HG03342 (cell line): ENCODE measurements at regions not wholly inside any gene's neighbourhood (a gene's known extent, or its start where the extent isn't known, plus 50 kb on each side); places are given as distances from the start of the nearest gene placed in this dataset.
"Not testable (repeated sequence)": the region's sequence is repeated elsewhere in the genome, so short reads cannot be mapped to it uniquely, and the experiment has no call there.

Experiments used
- ATAC-seq: cut with Tn5 transposase; IDR thresholded peaks from one replicate; pipeline ENCODE4 v1.9.1; 2021; ENCODE audit warnings: mild to moderate bottlenecking, moderate library complexity; ENCODE audit not compliant: unreplicated experiment

DNA sequence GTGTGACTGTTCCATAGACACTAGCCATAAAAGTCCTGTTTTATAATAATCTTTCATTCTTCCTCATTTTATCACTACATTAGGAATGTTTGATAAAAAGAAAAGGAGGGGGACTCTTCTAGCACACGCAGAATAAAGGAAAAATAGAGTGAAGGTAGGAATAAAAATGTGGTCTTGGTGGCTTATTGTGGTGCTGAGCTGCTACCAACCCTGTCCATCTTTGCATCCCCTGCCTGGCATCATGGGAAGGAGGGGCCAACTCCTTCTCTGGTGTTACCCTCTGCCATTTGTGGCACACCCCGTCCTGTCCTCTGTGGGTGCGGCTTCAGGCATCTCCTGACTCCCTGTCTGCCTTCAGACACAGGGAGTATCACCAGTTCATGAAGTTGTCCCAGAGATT, 104.9 kb upstream of the ZNF536 start:
- no peak for ATAC-seq

- ATAC-seq, result no peak
These were observed 103.6 kb upstream of the ZNF536 start for GRCh38 chr19:30268601-30269000.

GRCh38 chr19:30269638-30270037, 102.5 kb upstream of the ZNF536 start:
- no peak for ATAC-seq

GRCh38 chr19:30271816-30272215, 100.4 kb upstream of the ZNF536 start:
- no peak for ATAC-seq

DNA sequence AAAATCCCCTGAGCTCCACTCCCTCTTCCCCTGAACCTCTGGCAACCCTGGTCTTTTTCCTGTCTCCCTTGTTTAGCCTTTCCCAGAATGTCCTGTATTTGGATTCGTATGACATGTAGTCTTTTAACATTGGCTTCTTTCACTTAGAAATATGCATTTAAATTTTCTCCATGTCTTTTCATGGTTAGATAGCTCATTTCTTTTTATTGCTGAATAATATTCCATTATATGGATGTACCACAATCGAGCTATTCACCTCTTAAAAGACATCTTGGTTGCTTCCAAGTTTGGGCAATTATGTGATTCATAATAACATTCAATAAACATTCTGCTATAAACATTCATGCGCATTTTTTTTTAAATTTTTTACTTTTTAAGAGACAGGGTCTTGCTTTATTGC, 99.6 kb upstream of the ZNF536 start:
- no peak for ATAC-seq

GRCh38 chr19:30273184-30273583, 99.0 kb upstream of the ZNF536 start:
- ATAC-seq, result no peak

DNA sequence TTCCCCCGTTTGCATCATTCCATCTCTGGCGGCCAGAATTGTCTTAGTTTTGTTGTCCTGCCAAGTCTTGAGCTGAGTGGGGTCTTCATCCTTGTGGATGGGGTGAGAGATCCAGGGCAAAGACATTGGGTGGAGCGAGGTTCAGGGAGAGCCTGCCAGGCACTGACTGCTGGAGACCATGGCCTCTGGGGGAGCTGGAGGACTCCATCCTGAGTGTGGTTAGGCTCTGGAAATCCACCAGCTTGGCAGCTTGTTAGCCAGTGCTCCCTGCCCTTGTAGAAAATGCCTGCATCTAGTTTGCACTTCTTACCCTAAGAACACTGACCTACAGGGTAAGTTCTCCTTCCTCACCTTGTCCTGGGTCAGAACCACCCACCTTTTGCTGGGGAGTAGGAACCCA, 97.2 kb upstream of the ZNF536 start:
- no peak for ATAC-seq

DNA sequence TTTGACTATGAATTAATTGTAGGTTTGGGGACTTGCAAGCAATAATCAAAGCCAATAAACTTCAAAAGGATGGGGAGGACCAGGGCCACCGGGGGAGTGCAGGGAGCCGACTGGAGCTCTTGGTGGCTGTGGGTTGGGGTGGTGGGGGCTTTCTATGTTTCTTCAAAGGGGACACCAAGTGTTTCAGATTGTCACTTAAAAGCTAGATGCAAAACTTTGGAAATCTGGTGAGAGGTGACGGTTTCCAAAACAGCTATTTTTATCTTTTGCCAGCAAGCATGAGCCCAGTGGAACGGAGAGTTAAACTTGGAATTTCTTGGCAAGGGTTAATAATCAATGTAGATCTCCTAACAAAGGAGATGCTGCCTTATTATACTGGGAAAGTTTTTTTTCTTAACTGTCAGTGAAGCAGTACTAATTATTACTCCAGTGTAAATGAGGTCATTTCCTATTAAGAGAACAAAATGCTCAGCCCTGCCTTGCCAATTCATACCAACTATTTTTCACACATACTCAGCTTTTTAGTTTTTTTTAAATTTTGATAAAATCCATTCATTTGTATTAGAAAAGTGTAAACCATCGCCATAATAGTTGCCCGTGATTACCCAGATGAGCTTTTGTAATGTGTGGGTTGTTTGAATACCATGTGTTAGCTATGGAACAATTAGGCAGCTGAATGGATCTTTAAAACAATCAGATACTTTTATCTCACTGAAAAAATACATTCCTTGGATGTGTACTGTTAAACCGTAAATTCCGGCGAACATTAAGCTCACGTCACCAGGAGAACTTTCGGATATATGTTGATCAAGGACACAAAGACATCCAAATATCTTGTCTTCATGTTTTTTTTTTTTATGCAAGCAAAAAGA, 95.9 kb upstream of the ZNF536 start:
- no peak for ATAC-seq

DNA sequence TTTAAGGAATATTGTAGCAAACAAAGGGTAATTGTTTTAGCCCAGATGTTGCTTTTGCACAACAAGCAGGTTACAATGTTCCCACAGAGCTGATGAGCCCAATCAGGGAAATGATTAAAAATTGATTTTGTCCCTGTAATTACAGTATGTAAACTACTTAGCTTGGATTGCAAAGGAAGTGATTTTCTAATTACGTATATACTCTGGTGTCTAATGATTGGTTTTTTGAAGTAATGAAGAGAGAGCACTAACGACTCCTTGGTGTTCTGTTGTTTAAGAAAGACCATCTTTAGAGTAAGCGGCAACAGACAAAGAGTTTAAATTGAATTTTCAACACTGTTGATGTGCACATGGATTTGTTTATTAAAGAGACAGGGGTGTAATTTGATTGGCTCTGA, 95.3 kb upstream of the ZNF536 start:
- ATAC-seq, result no peak

DNA sequence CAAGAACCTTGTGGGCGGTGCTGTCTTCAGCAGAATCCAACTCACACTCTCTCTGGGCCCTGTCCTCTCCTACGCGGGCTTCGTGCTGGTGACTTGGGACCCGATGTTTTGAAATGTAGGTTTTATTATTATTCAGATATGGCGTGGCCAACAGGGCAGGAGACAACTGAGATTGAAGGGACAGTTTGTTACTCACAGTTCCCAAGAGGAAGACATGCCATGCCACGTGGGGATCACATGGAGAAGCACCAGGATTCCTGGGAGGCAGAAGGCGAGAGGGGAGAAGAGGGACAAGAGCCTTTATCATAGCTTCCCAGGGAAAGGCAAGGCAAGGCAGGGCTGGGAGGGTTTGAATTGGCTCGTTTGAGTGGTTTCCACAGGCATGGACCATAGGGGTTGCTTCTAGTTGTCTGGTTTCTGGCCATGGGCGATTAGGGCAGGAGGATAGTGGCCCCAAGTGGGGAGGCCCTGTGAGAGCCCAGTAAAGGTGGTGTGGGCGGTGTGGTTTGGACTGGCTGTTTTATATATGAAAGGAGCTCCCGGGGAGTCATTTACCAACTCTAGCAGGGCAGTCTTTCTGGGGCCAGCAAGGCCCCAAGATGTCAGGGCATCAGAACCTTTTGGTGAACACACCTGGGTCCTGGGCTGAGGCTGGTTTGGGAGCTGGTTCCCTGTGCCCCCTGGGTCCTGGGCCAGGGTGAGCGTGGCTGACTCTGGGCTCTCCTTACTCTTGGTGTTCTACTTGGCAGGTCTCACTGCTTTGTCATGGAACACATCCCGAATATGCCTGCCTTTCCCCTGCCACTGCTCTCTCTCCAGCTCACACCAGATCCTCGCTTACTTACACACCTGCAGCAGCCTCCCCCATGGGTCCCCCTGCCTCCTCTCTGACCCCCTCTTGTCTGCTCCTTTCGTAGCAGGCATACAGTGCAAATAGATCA, 94.0 kb upstream of the ZNF536 start:
- ATAC-seq, result no peak

DNA sequence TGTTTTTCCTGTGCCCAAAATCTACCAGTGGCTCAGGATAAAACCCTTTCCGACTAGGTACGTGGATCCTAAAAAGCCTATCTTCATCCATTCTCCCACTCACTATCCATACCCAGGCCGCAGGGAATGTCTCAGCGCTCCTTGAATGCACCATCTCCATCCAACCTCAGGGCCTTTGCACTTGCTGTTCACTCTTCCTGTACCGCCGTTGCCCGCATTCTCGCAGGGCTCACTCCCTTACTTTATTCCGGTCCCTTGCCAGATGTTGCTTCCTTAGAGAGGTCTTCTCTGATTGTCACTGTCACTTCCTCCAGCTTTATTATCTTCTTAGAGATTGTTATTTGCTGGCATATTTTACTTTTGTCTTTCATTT, 93.3 kb upstream of the ZNF536 start:
- no peak for ATAC-seq

DNA sequence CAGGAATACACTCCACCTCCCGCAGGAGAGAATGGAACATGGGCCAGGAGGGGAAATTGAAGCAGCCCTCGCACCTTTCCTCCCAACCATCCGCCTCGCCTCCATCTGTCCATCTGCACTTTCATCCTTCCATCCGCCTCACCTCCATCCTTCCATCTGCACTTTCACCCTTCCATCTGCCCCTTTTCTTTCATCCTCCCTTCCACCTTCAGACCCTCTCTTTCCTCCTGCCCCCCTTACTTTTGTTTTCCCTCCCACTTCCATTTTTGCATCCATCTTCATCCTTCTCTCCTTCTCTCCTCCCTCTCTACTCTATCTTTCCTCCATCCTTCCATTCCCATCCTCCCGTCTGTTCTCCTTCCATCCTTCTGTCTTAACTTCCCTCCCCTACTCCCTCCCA, 92.2 kb upstream of the ZNF536 start:
- ATAC-seq, result no peak

DNA sequence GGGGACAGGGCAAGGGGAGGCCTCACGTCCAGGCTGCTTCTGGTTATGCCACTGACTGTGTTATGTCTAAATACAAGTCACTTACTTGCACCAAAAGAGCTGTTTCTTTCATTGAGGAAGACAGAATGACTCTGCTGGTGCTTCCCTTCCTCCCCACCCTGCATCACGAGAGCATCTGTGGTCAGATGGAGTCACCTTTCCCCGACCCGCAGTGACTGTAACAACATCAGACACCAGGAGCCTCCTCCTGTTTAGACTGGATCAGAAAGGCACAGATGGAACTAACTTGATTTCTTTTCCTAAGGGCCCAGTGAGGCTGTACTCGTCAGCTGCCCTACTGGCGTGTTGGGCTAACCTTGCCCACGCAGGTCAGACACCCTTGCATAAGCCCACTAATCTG, 90.3 kb upstream of the ZNF536 start:
- ATAC-seq, result no peak

GRCh38 chr19:30283556-30283955, 88.6 kb upstream of the ZNF536 start:
- ATAC-seq, result no peak

DNA sequence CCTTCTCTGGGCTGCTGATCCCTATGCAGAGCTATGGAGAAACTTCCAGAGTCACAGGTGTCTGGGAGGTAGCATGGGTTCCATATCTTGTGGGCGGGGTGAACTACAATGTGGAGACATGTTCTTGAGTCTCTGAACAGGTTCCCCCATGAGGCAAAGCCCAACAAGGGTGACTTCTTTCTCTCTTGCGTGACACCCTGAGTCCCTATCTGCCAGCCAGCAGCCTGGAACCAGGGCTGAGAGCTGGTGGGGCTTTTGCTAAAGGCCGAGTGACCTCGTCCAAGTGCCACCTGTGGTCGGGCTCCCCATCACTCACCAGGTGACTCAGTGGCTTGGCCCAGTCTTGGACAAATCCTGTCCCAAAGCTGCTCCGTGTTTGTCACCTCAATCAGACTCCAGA, 88.0 kb upstream of the ZNF536 start:
- no peak for ATAC-seq

DNA sequence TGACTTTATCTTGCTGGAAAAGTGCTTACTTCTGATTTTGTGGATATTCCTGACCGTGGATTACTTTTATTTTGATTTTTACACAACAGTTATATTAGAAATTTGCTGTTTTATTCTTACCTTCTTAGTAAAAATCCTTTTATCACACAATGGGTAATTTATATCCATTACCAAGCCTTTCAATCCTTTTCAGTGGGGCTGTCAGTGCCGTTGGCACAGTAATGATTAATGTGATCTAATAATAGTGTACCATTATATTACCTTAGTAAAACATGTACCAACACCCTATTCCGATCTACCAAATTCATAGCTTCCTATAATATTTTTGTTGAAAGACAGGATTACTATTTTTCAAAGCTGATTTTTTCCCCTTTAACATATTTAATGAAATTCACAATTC, 87.3 kb upstream of the ZNF536 start:
- ATAC-seq, result no peak

- no peak for ATAC-seq
These were observed 85.8 kb upstream of the ZNF536 start for GRCh38 chr19:30286378-30286777.

- ATAC-seq, result no peak
These were observed 84.9 kb upstream of the ZNF536 start for GRCh38 chr19:30287259-30287658.

DNA sequence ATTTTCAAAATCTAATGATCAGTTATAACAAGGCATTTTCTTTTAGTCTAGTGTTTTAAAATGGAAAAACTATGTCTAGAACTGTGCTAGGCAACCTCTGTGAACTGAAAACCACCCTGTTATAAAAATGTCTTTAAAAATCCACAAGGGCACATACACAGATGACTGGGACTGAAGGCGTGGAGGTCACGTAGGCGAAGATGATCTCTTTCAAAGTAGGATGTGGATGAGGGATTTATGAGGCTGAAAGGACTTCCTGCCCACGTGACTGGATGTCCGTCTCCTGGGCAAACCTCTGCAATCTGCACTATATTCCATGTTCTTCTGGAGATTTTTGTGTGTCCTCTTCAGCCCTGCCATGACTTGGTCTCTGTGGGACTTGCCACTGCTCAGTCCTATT, 84.2 kb upstream of the ZNF536 start:
- no peak for ATAC-seq

DNA sequence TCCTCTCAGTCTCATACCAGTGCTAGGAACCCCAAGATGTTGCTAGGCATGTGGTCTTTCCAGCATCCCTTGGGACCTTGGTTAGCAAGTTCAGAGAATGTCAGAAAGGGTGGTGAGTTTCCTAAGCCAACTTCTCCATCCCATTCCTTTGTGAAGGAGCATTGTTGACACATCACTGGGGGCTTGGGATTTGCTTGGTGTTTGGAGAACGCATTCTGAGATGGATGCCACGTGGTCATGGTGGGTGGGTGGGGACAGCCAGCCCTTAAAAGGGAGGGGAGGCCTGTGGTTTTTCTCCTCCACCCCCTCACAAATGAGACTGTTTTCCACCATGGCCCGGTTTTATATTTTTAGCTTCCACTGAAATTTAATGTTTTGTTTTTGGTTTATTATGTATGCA, 83.3 kb upstream of the ZNF536 start:
- ATAC-seq, result no peak

DNA sequence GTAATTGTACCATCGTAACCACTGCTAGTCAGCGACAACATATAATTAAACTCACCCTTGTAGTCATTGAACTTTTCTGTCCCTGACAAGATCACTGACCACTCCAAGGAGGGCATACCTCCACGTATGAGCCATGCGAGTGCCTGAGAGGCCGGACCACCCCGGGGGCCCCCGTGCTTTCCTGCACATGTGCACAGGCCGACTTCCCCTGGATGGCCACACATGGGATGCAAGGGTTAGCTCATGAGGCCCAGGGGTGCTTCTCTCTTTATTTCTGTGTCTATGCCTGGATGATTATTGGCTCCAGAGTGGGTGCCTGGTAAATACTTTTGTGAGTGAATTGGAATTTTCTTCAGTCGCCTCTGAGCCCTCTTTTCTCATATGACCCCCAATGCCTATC, 82.8 kb upstream of the ZNF536 start:
- no peak for ATAC-seq

DNA sequence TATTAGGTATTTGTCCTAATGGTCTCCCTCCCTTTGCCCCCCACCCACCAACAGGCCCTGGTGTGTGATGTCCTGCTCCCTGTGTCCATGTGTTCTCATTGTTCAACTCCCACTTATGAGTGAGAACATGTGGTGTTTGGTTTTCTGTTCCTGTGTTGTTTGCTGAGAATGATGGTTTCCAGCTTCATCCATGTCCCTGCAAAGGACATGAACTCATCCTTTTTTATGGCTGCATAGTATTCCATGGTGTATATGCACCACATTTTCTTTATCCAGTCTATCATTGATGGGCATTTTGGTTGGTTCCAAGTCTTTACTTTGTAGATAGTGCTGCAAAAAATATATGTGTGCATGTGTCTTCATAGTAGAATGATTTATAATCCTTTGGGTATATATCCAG, 81.4 kb upstream of the ZNF536 start:
- ATAC-seq, result not testable (repeated sequence)
